ENCODE measurements at regions not wholly inside any gene's neighbourhood (a gene's known extent, or its start where the extent isn't known, plus 50 kb on each side); places are given as distances from the start of the nearest gene placed in this dataset.

- Histone ChIP-seq H2AFZ (ENCODE audit: low read depth, low read length) (no peak overlapping the region), H4K20me1 (ENCODE audit: insufficient read depth, low read length) (no peaks in the 10 kb centered on the region), H3K27ac (ENCODE audit: low read length) (no peak overlapping the region), H3K9me3 (ENCODE audit: insufficient read depth, low read length, severe bottlenecking) (no peaks in the 10 kb centered on the region), H3K4me3 (ENCODE audit: low read depth in 1 of 2, low read length in 2 of 2) (no peak overlapping the region), H3K4me2 (ENCODE audit: insufficient read depth, low read length) (no peak overlapping the region), H3K4me1 (ENCODE audit: insufficient read depth, low read length) (no peaks in the 10 kb centered on the region), H3K36me3 (ENCODE audit: insufficient read depth, low read length) (no peaks in the 10 kb centered on the region), H3K27me3 (ENCODE audit: insufficient read depth, low read length, poor library complexity) (no peaks in the 10 kb centered on the region), H3K79me2 (ENCODE audit: insufficient read depth, low read length) (no peaks in the 10 kb centered on the region), H3K9ac (ENCODE audit: low read depth, low read length) (no peak overlapping the region)
- TF ChIP-seq CTCF (IDR thresholded peaks at IDR 0.05; ENCODE audit: borderline replicate concordance, extremely low read depth, low read length, poor library complexity, severe bottlenecking) (no peak), EZH2 (IDR thresholded peaks at IDR 0.05; ENCODE audit: borderline replicate concordance, low read depth, low read length, severe bottlenecking) (no peak)
- ATAC-seq (ENCODE audit: insufficient read depth, low read depth) = no peak
- no peak for DNase-seq
These were observed 57.1 kb upstream of the RHOBTB1 start for GRCh38 chr10:61000769-61001730.

- H3K27ac ChIP-seq (ENCODE audit: low read length) = no peak overlapping the region
- no peak for ATAC-seq (ENCODE audit: insufficient read depth, low read depth)
- no peak for TF ChIP-seq CTCF (IDR thresholded peaks at IDR 0.05; ENCODE audit: borderline replicate concordance, extremely low read depth, low read length, poor library complexity, severe bottlenecking)
- TF ChIP-seq EZH2 (IDR thresholded peaks at IDR 0.05; ENCODE audit: borderline replicate concordance, low read depth, low read length, severe bottlenecking) = no peak
- no peak for DNase-seq
- no peaks in the 10 kb centered on the region for H4K20me1 ChIP-seq (ENCODE audit: insufficient read depth, low read length)
- no peak overlapping the region for H3K9ac ChIP-seq (ENCODE audit: low read depth, low read length)
- H3K9me3 ChIP-seq (ENCODE audit: insufficient read depth, low read length, severe bottlenecking) = no peaks in the 10 kb centered on the region
- H3K79me2 ChIP-seq (ENCODE audit: insufficient read depth, low read length) = no peaks in the 10 kb centered on the region
- no peak overlapping the region for H3K4me3 ChIP-seq (ENCODE audit: low read depth in 1 of 2, low read length in 2 of 2)
- H3K4me1 ChIP-seq (ENCODE audit: insufficient read depth, low read length) = no peaks in the 10 kb centered on the region
- no peak overlapping the region for H3K4me2 ChIP-seq (ENCODE audit: insufficient read depth, low read length)
- H3K27me3 ChIP-seq (ENCODE audit: insufficient read depth, low read length, poor library complexity) = no peaks in the 10 kb centered on the region
- no peaks in the 10 kb centered on the region for H3K36me3 ChIP-seq (ENCODE audit: insufficient read depth, low read length)
- H2AFZ ChIP-seq (ENCODE audit: low read depth, low read length) = no peak overlapping the region
These were observed 54.9 kb upstream of the RHOBTB1 start for GRCh38 chr10:60998932-60999331.

- Histone ChIP-seq H3K9me3 (ENCODE audit: insufficient read depth, low read length, severe bottlenecking) (no peaks in the 10 kb centered on the region), H3K79me2 (ENCODE audit: insufficient read depth, low read length) (no peaks in the 10 kb centered on the region), H3K4me2 (ENCODE audit: insufficient read depth, low read length) (no peak overlapping the region), H3K27ac (ENCODE audit: low read length) (no peak overlapping the region), H4K20me1 (ENCODE audit: insufficient read depth, low read length) (no peaks in the 10 kb centered on the region), H3K36me3 (ENCODE audit: insufficient read depth, low read length) (no peaks in the 10 kb centered on the region), H3K27me3 (ENCODE audit: insufficient read depth, low read length, poor library complexity) (no peaks in the 10 kb centered on the region), H3K4me3 (ENCODE audit: low read depth in 1 of 2, low read length in 2 of 2) (no peak overlapping the region), H2AFZ (ENCODE audit: low read depth, low read length) (no peak overlapping the region), H3K9ac (ENCODE audit: low read depth, low read length) (no peak overlapping the region), H3K4me1 (ENCODE audit: insufficient read depth, low read length) (no peaks in the 10 kb centered on the region)
- no peak for DNase-seq
- no peak for ATAC-seq (ENCODE audit: insufficient read depth, low read depth)
- TF ChIP-seq CTCF (IDR thresholded peaks at IDR 0.05; ENCODE audit: borderline replicate concordance, extremely low read depth, low read length, poor library complexity, severe bottlenecking) (no peak), EZH2 (IDR thresholded peaks at IDR 0.05; ENCODE audit: borderline replicate concordance, low read depth, low read length, severe bottlenecking) (no peak)
These were observed 50.1 kb upstream of the RHOBTB1 start for GRCh38 chr10:60994128-60994527.
